Activated B cell treated with CpG ODN at 0.5 μM for 24 hours (primary cell): ENCODE measurements at regions not wholly inside any gene's neighbourhood (a gene's known extent, or its start where the extent isn't known, plus 50 kb on each side); places are given as distances from the start of the nearest gene placed in this dataset.

ENCODE experiments used
- ATAC-seq: fragments of 200-7000 bp; cut with Tn5 transposase; one replicate; pipeline ENCODE4 v1.10.0; 2021; ENCODE audit warnings: low read depth, mild to moderate bottlenecking, moderate library complexity
- CTCF ChIA-PET: fragments of 350-600 bp; sonication (Branson Sonifier 250); formaldehyde crosslinking; loops from one replicate; lab custom pipeline; 2021; ENCODE audit warnings: antibody characterized with exemption; lab: Charles Lee
- POLR2A ChIA-PET: fragments of 350-600 bp; sonication (Branson Sonifier 250); formaldehyde crosslinking; loops from one replicate; lab custom pipeline; 2021; ENCODE audit warnings: antibody characterized with exemption; lab: Charles Lee
- DNase-seq: peaks from one replicate; pipeline ENCODE4 v3.0.0; 2022
- H3K27ac Mint-ChIP-seq: one replicate; pipeline ENCODE4 v1.8.0; 2020; ENCODE audit warnings: mixed read lengths
- H3K27me3 Mint-ChIP-seq: one replicate; pipeline ENCODE4 v1.8.0; 2021; ENCODE audit warnings: mixed read lengths
- H3K36me3 Mint-ChIP-seq: one replicate; pipeline ENCODE4 v1.8.0; 2021; ENCODE audit warnings: low read depth, mixed read lengths
- H3K4me1 Mint-ChIP-seq: one replicate; pipeline ENCODE4 v1.8.0; 2021; ENCODE audit warnings: mixed read lengths
- H3K4me3 Mint-ChIP-seq: one replicate; pipeline ENCODE4 v1.8.0; 2020; ENCODE audit warnings: mild to moderate bottlenecking, mixed read lengths
- H3K9me3 Mint-ChIP-seq: one replicate; pipeline ENCODE4 v1.8.0; 2020; ENCODE audit warnings: mixed read lengths
- intact Hi-C: fragments of 100-400 bp; cut with micrococcal nuclease; formaldehyde crosslinking; loops from one replicate; pipeline ENCODE4 v1.15.1; 2024
- TF ChIP-seq, protein P1 (sequence below): fragments of 200-600 bp; IDR thresholded peaks from one replicate; pipeline ENCODE4 v1.8.0; 2022; ENCODE audit warnings: antibody characterized with exemption, mild to moderate bottlenecking

DNA sequence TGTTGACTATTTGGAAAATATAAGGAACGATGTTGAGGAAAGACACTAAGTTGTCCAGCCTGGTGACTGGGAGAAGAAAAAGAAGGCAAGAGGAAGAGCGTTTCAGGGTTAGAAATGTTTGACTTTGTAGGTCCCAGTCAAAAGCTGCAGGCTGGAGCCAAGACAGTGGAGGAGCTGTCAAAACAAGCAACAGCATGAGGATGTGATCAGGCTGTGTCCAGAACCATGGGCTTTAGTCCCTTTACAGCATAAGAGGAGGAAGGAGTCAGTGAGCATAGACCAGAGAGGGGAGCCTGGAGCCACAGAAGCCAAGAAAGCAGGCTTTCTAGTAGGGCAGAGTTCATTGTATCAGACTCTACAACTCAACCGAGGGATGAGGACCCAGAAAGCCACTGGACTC, 658.5 kb downstream of the BNC2 start:
- no peak for ATAC-seq
- peaks cover 7% of the 10 kb centered on the region for H3K9me3 Mint-ChIP-seq
- no peaks in the 10 kb centered on the region for H3K36me3 Mint-ChIP-seq
- intact Hi-C loops, result no loop called here
- no peak for DNase-seq
- H3K4me1 Mint-ChIP-seq, result no peaks in the 10 kb centered on the region
- TF ChIP-seq, protein P1, sequence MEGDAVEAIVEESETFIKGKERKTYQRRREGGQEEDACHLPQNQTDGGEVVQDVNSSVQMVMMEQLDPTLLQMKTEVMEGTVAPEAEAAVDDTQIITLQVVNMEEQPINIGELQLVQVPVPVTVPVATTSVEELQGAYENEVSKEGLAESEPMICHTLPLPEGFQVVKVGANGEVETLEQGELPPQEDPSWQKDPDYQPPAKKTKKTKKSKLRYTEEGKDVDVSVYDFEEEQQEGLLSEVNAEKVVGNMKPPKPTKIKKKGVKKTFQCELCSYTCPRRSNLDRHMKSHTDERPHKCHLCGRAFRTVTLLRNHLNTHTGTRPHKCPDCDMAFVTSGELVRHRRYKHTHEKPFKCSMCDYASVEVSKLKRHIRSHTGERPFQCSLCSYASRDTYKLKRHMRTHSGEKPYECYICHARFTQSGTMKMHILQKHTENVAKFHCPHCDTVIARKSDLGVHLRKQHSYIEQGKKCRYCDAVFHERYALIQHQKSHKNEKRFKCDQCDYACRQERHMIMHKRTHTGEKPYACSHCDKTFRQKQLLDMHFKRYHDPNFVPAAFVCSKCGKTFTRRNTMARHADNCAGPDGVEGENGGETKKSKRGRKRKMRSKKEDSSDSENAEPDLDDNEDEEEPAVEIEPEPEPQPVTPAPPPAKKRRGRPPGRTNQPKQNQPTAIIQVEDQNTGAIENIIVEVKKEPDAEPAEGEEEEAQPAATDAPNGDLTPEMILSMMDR, result no peak
- H3K27me3 Mint-ChIP-seq, result no peaks in the 10 kb centered on the region
- CTCF ChIA-PET, result no interaction called here
- H3K27ac Mint-ChIP-seq, result no peak overlapping the region
- no peak overlapping the region for H3K4me3 Mint-ChIP-seq
- POLR2A ChIA-PET, result no interaction called here

DNA sequence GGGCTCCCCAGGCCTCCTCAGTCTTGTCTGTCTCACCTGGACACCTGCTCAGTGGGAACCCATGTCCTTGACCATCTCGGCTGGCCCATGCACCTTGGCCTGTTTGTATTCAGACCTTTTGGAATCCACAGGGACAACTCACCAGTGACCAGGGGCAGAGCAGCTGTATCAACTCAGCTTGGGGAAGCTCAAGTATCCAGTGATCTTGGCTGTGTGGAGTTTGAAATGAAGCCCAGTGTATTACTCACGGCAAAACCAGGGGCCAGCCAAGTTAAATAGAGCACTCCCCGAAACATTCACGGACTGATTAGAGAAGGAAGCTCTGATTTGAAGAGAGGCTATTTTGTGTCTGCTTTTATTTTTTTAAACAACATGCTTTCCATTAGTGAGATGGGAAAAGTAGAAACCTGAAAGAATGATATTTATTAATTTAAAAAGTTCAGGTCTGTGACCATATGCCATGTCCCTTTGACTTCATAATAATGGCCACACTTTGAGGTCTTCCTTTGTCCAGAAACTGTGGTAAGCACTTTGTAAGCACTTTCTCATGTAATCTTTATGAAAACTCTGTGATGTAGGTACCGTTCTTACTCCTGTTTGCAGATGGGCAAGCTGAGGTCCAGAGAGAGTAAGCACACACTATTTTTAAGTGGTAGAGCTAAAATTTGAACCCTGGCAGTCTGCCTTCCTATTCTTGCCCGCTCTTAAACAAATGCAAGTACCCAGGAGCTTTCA, 656.5 kb downstream of the BNC2 start:
- H3K36me3 Mint-ChIP-seq, result no peaks in the 10 kb centered on the region
- H3K9me3 Mint-ChIP-seq, result peaks cover 7% of the 10 kb centered on the region
- DNase-seq (no peak), ATAC-seq (no peak)
- ChIA-PET POLR2A (no interaction called here), CTCF (no interaction called here)
- H3K4me1 Mint-ChIP-seq, result no peaks in the 10 kb centered on the region
- no peaks in the 10 kb centered on the region for H3K27me3 Mint-ChIP-seq
- TF ChIP-seq, protein P1, result no peak
- intact Hi-C loops, result no loop called here
- no peak overlapping the region for H3K27ac Mint-ChIP-seq
- no peak overlapping the region for H3K4me3 Mint-ChIP-seq

DNA sequence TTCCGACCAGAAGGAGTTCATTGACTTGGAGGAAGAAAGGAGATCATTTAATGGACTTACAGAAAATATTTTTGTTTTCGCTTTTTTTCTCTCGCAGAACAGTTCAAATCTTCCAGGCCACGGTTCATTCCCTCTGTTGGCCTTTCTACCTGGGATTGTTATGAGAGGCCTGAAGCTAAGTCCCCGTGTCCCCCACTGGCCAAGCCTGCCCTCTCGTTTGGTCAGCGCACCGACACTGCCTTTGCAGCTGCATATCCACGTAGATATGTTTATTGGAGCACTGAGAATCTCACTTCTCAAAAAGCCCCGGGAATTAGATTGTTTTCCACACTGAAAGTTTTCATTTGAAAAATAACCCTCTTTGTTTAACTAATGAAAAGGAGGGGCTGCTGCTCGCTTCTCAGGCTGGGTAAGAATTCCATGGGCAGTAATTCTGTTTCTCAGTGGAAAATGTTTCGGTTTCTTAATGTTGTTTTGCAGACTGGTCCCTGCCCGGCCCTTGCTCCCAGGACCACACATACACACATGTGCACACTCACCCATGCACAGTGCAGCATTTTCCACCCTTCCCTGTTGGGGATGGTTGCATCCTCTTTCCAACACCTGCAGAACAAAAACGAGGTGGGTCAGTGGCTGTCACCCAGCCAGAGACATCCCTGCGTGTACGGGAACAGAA, 655.7 kb downstream of the BNC2 start:
- TF ChIP-seq, protein P1, result no peak
- intact Hi-C loops, result no loop called here
- no peak overlapping the region for H3K4me3 Mint-ChIP-seq
- no peaks in the 10 kb centered on the region for H3K4me1 Mint-ChIP-seq
- H3K27me3 Mint-ChIP-seq, result no peaks in the 10 kb centered on the region
- ATAC-seq (no peak), DNase-seq (no peak)
- no peak overlapping the region for H3K27ac Mint-ChIP-seq
- ChIA-PET CTCF (no interaction called here), POLR2A (no interaction called here)
- peaks cover 7% of the 10 kb centered on the region for H3K9me3 Mint-ChIP-seq
- H3K36me3 Mint-ChIP-seq, result no peaks in the 10 kb centered on the region

DNA sequence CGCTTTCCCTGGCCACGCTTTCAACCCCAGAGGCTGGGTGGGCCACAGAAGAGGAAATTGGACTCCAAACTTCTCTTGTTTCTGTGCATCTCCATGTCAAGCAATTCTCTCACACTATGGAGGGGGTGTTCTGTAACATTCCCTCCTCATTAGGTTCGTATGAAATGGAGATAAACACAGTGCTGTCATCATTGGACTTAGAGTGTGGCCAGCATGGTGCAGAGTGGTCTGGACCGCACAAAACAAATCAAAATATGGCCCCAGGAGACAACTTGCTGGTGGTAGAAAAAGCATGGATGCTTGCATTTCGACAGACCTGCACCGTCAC, 655.2 kb downstream of the BNC2 start:
- Mint-ChIP-seq H3K36me3 (no peaks in the 10 kb centered on the region), H3K27me3 (no peaks in the 10 kb centered on the region), H3K27ac (no peak overlapping the region), H3K4me1 (no peaks in the 10 kb centered on the region), H3K4me3 (no peak overlapping the region), H3K9me3 (peaks cover 7% of the 10 kb centered on the region)
- intact Hi-C loops, result no loop called here
- TF ChIP-seq, protein P1, result no peak
- POLR2A ChIA-PET, result no interaction called here
- CTCF ChIA-PET, result no interaction called here
- ATAC-seq, result no peak
- DNase-seq, result no peak

DNA sequence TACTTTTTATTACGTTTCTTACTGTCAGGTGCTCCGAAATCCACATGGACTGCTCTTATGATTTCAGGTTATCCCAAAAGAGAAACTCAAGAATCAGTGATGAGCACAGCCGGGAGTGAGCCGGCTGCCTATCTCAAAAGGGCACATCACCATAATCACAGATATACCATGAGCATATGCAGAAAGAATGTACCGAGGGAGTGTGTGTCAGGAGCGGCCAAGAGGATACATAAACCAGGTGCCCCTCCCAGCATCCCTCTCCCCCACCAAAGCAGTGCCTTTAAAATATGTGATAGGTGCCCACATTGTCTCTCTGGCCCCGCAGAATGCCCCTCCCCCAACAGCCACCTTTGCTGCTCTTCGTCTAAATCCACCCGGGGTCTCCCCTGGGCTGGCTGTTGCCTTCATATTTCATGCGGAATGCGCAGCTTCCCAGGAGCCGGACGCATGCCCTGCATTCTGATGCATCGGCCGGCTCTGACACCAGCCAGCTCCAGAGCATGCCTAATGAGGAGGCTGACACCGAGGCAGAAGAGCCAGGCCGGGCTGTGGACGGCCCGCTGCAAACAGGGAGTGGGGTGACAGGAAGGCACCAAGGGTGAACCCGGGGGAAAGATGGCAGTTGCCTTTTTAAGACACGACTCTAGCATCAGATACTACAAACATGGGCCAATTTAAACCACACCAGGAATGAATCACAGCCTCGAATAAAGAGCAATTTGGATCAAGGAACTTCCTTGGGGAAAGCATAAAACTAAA, 652.3 kb downstream of the BNC2 start:
- TF ChIP-seq, protein P1, result no peak
- H3K4me1 Mint-ChIP-seq, result no peaks in the 10 kb centered on the region
- no peaks in the 10 kb centered on the region for H3K9me3 Mint-ChIP-seq
- ATAC-seq (no peak), DNase-seq (no peak)
- no peak overlapping the region for H3K4me3 Mint-ChIP-seq
- H3K36me3 Mint-ChIP-seq, result no peaks in the 10 kb centered on the region
- no peak overlapping the region for H3K27ac Mint-ChIP-seq
- intact Hi-C loops, result no loop called here
- POLR2A ChIA-PET, result no interaction called here
- CTCF ChIA-PET, result no interaction called here
- H3K27me3 Mint-ChIP-seq, result no peaks in the 10 kb centered on the region
